ENCODE measurements at regions not wholly inside any gene's neighbourhood (a gene's known extent, or its start where the extent isn't known, plus 50 kb on each side); places are given as distances from the start of the nearest gene placed in this dataset.

GRCh38 chr6:132244744-132245143 lies 156.5 kb downstream of the MOXD1 start:
- DNase-seq (ENCODE audit: low spot score): no peak

- no peak for DNase-seq (ENCODE audit: low spot score)
Measured at GRCh38 chr6:132236744-132237143, 164.5 kb downstream of the MOXD1 start.

- DNase-seq (ENCODE audit: low spot score): no peak
Measured at GRCh38 chr6:132236281-132236680, 165.0 kb downstream of the MOXD1 start.

- no peak for DNase-seq (ENCODE audit: low spot score)
Measured at GRCh38 chr6:132235596-132236280, 165.5 kb downstream of the MOXD1 start.

GRCh38 chr6:132234356-132234755 lies 166.9 kb downstream of the MOXD1 start:
- DNase-seq (ENCODE audit: low spot score): no peak

- no peak for DNase-seq (ENCODE audit: low spot score)
Measured at GRCh38 chr6:132231121-132231884, 170.0 kb downstream of the MOXD1 start.

- no peak for DNase-seq (ENCODE audit: low spot score)
Measured at GRCh38 chr6:132228894-132229293, 172.4 kb downstream of the MOXD1 start.

GRCh38 chr6:132227904-132228303 lies 173.4 kb downstream of the MOXD1 start:
- no peak for DNase-seq (ENCODE audit: low spot score)

- DNase-seq (ENCODE audit: low spot score): no peak
Measured at GRCh38 chr6:132224943-132225342, 176.3 kb downstream of the MOXD1 start.

- no peak for DNase-seq (ENCODE audit: low spot score)
Measured at GRCh38 chr6:132220800-132221199, 180.5 kb downstream of the MOXD1 start.

- no peak for DNase-seq (ENCODE audit: low spot score)
Measured at GRCh38 chr6:132219901-132220300, 181.4 kb downstream of the MOXD1 start.

- DNase-seq (ENCODE audit: low spot score): peak; percentile 34
Measured at GRCh38 chr6:132218059-132218696, 183.1 kb downstream of the MOXD1 start.

- no peak for DNase-seq (ENCODE audit: low spot score)
Measured at GRCh38 chr6:132215805-132216204, 185.5 kb downstream of the MOXD1 start.

- no peak for DNase-seq (ENCODE audit: low spot score)
Measured at GRCh38 chr6:132214716-132215115, 186.6 kb downstream of the MOXD1 start.

GRCh38 chr6:132213732-132214131 lies 187.5 kb downstream of the MOXD1 start:
- no peak for DNase-seq (ENCODE audit: low spot score)

GRCh38 chr6:132213191-132213590 lies 188.1 kb downstream of the MOXD1 start:
- DNase-seq (ENCODE audit: low spot score): no peak

GRCh38 chr6:132210886-132211563 lies 190.2 kb downstream of the MOXD1 start:
- no peak for DNase-seq (ENCODE audit: low spot score)

- DNase-seq (ENCODE audit: low spot score): peak; percentile 77
Measured at GRCh38 chr6:132209351-132209750, 191.9 kb downstream of the MOXD1 start.

- DNase-seq (ENCODE audit: low spot score): no peak
Measured at GRCh38 chr6:132207991-132208390, 193.3 kb downstream of the MOXD1 start.

GRCh38 chr6:132205946-132206345 lies 195.3 kb downstream of the MOXD1 start:
- no peak for DNase-seq (ENCODE audit: low spot score)

GRCh38 chr6:132204591-132204990 lies 196.7 kb downstream of the MOXD1 start:
- DNase-seq (ENCODE audit: low spot score): no peak

- no peak for DNase-seq (ENCODE audit: low spot score)
Measured at GRCh38 chr6:132202574-132202973, 198.7 kb downstream of the MOXD1 start.

- DNase-seq (ENCODE audit: low spot score): no peak
Measured at GRCh38 chr6:132199343-132199742, 201.9 kb downstream of the MOXD1 start.

All from SW480 (cell line).